Keratinocyte (primary cell): ENCODE measurements at regions not wholly inside any gene's neighbourhood (a gene's known extent, or its start where the extent isn't known, plus 50 kb on each side); places are given as distances from the start of the nearest gene placed in this dataset.

Source experiments
- DNase-seq: peaks from one replicate; pipeline ENCODE4 v3.0.0-alpha.2; 2011; ENCODE audit warnings: low read depth, missing footprints, low spot score
- FAIRE-seq: peaks from 2 replicates; lab custom pipeline; 2011; peaks lifted over from hg19 to GRCh38; lab: Jason Lieb, UNC
- H2AFZ ChIP-seq: 2 replicates; pipeline ENCODE4 v1.6.0; 2012; ENCODE audit warnings: low read length, control low read depth, inconsistent platforms; ENCODE audit not compliant: control insufficient read depth
- H3K27ac ChIP-seq: 2 replicates; pipeline ENCODE4 v1.5.1; 2011; ENCODE audit warnings: low read length; ENCODE audit not compliant: control insufficient read depth, insufficient read depth
- H3K27me3 ChIP-seq: 3 replicates; pipeline ENCODE4 v1.6.0; 2011; ENCODE audit warnings: low read length; ENCODE audit not compliant: control insufficient read depth, insufficient read depth; ENCODE audit errors: extremely low read depth
- H3K36me3 ChIP-seq, 2 experiments: 2 replicates in 1 of 2; 3 replicates in 1 of 2; pipeline ENCODE4 v1.5.1; 2011; ENCODE audit warnings: low read length in 2 of 2, mild to moderate bottlenecking in 1 of 2; ENCODE audit not compliant: control insufficient read depth in 2 of 2, insufficient read depth in 2 of 2; ENCODE audit errors: extremely low read depth in 1 of 2
- H3K4me1 ChIP-seq: 3 replicates; pipeline ENCODE4 v1.5.1; 2011; ENCODE audit warnings: low read length; ENCODE audit not compliant: control insufficient read depth, insufficient read depth; ENCODE audit errors: extremely low read depth
- H3K4me2 ChIP-seq: 3 replicates; pipeline ENCODE4 v1.6.0; 2011; ENCODE audit warnings: low read depth, low read length; ENCODE audit not compliant: control insufficient read depth, insufficient read depth; ENCODE audit errors: extremely low read depth
- H3K4me3 ChIP-seq, 3 experiments: fragments of 200-600 bp in 1 of 3; sonication (generic) in 1 of 3; 2 replicates in 2 of 3; 3 replicates in 1 of 3; pipeline ENCODE4 v1.5.1; 2011 to 2016; ENCODE audit warnings: low read length in 3 of 3, mild to moderate bottlenecking in 3 of 3, control low read depth in 2 of 3, inconsistent platforms in 1 of 3, low read depth in 1 of 3, mixed read lengths in 1 of 3, mixed run types in 1 of 3, moderate library complexity in 1 of 3; ENCODE audit not compliant: control insufficient read depth in 2 of 3, insufficient read depth in 2 of 3; ENCODE audit errors: extremely low read depth in 1 of 3
- H3K79me2 ChIP-seq: 2 replicates; pipeline ENCODE4 v1.6.0; 2012; ENCODE audit warnings: low read length; ENCODE audit not compliant: control insufficient read depth, insufficient read depth
- H3K9ac ChIP-seq: 3 replicates; pipeline ENCODE4 v1.6.0; 2011; ENCODE audit warnings: low read length; ENCODE audit not compliant: control insufficient read depth, insufficient read depth; ENCODE audit errors: extremely low read depth
- H3K9me1 ChIP-seq: 3 replicates; pipeline ENCODE4 v1.6.0; 2011; ENCODE audit warnings: low read length; ENCODE audit not compliant: control insufficient read depth, insufficient read depth; ENCODE audit errors: extremely low read depth
- H3K9me3 ChIP-seq: 2 replicates; pipeline ENCODE4 v1.5.1; 2012; ENCODE audit warnings: low read depth, low read length; ENCODE audit not compliant: control insufficient read depth
- H4K20me1 ChIP-seq: 3 replicates; pipeline ENCODE4 v1.6.0; 2011; ENCODE audit warnings: low read length; ENCODE audit not compliant: control insufficient read depth, insufficient read depth; ENCODE audit errors: extremely low read depth
- CTCF ChIP-seq, 3 experiments: IDR thresholded peaks in 1 of 3; conservative IDR thresholded peaks in 1 of 3; optimal IDR thresholded peaks in 1 of 3; 2 replicates in 2 of 3; 3 replicates in 1 of 3; pipeline versions ENCODE3 to v1.5.1; 2011; ENCODE audit warnings: low read length in 3 of 3, mild to moderate bottlenecking in 3 of 3, moderate library complexity in 2 of 3, control low read depth in 1 of 3, inconsistent platforms in 1 of 3; ENCODE audit not compliant: insufficient read depth in 2 of 3; ENCODE audit errors: extremely low read depth in 1 of 3
- EZH2 ChIP-seq: IDR thresholded peaks from one replicate; pipeline ENCODE4 v1.6.1; 2012; ENCODE audit warnings: inconsistent platforms, mild to moderate bottlenecking, low read length, moderate library complexity
- dilution Hi-C: fragments of 300-500 bp; cut with MboI; formaldehyde crosslinking; loops from one replicate; pipeline ENCODE4 v1.7.0; 2020; ENCODE audit warnings: low sequenced_read_pairs; ENCODE audit not compliant: extremely low pct_ligation_motif_present

- TF ChIP-seq EZH2, result no peak
- no peak for TF ChIP-seq CTCF (optimal IDR thresholded peaks at IDR 0.05 in 1 of 3, IDR thresholded peaks at IDR 0.05 in 1 of 3, conservative IDR thresholded peaks at IDR 0.05 in 1 of 3; ENCODE audit: extremely low read depth in 1 of 3, insufficient read depth in 2 of 3, low read length in 3 of 3)
- FAIRE-seq (no peak), DNase-seq (no peak)
- no peaks in the 10 kb centered on the region for H3K27me3 ChIP-seq
- no peaks in the 10 kb centered on the region for H3K79me2 ChIP-seq
- H3K4me2 ChIP-seq, result no peak overlapping the region
- H2AFZ ChIP-seq, result no peak overlapping the region
- H3K9ac ChIP-seq, result no peak overlapping the region
- no peaks in the 10 kb centered on the region for H4K20me1 ChIP-seq
- no peaks in the 10 kb centered on the region for H3K9me1 ChIP-seq
- H3K36me3 ChIP-seq, result no peaks in the 10 kb centered on the region
- no peaks in the 10 kb centered on the region for H3K9me3 ChIP-seq
- dilution Hi-C loops, result no loop called here
- no peak overlapping the region for H3K27ac ChIP-seq
- no peaks in the 10 kb centered on the region for H3K4me1 ChIP-seq
- no peak overlapping the region for H3K4me3 ChIP-seq
Measured at GRCh38 chr13:90918536-90918935, 429.0 kb upstream of the MIR17HG start.

GRCh38 chr13:90919153-90919552 lies 428.3 kb upstream of the MIR17HG start:
- dilution Hi-C loops, result no loop called here
- H2AFZ ChIP-seq, result no peak overlapping the region

More at GRCh38 chr13:90919153-90919552, 428.3 kb upstream of the MIR17HG start:
- H3K27ac ChIP-seq, result no peak overlapping the region
- no peaks in the 10 kb centered on the region for H3K9me1 ChIP-seq
- H3K4me1 ChIP-seq, result no peaks in the 10 kb centered on the region
- no peak overlapping the region for H3K4me3 ChIP-seq
- no peaks in the 10 kb centered on the region for H3K36me3 ChIP-seq
- no peak for TF ChIP-seq CTCF (optimal IDR thresholded peaks at IDR 0.05 in 1 of 3, IDR thresholded peaks at IDR 0.05 in 1 of 3, conservative IDR thresholded peaks at IDR 0.05 in 1 of 3; ENCODE audit: extremely low read depth in 1 of 3, insufficient read depth in 2 of 3, low read length in 3 of 3)
- TF ChIP-seq EZH2, result no peak
- no peak for DNase-seq
- H3K4me2 ChIP-seq, result no peak overlapping the region
- H3K27me3 ChIP-seq, result no peaks in the 10 kb centered on the region
- H3K79me2 ChIP-seq, result no peaks in the 10 kb centered on the region
- FAIRE-seq, result no peak
- no peak overlapping the region for H3K9ac ChIP-seq
- no peaks in the 10 kb centered on the region for H4K20me1 ChIP-seq
- no peaks in the 10 kb centered on the region for H3K9me3 ChIP-seq
